ENCODE measurements at regions not wholly inside any gene's neighbourhood (a gene's known extent, or its start where the extent isn't known, plus 50 kb on each side); places are given as distances from the start of the nearest gene placed in this dataset.

DNA sequence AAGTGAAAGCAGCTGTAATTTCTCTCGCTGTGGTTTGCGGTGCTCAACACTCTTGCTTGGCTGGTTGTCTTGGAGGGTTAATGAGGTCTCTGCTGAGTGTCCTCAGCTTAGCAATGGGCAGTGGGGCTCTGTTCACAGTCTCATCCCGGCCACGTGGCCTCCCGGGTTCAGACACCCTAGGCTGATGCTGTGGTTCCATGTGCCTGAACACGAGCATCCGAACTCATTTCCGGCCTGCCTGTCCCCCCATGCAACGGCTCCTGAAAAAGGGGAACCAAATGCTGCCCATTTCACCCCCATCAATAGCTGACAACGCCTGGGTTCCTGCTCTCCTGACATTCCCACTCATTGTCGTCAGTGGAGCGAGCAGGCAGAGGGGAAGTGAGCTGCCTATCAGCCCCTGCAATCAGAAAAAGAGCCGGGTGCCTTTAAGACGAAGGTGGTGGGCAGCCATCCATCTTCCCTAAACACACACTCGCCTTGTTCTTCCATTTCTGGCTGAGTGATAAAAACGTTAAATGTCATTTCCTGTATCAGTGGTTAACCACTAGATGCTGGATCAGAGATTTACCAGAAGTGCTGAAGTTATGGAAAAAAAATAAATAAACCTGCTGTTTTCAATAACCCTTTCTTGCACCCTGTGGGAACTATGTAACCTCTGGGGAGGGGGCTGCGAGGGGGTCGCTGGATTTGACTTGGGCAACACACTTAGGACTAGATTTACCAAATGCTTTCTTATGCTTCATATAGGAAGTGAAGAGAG lies 60.3 kb upstream of the BCL2L14 start:
- POLR2A ChIA-PET = no interaction called here
- TF ChIP-seq, protein P1, sequence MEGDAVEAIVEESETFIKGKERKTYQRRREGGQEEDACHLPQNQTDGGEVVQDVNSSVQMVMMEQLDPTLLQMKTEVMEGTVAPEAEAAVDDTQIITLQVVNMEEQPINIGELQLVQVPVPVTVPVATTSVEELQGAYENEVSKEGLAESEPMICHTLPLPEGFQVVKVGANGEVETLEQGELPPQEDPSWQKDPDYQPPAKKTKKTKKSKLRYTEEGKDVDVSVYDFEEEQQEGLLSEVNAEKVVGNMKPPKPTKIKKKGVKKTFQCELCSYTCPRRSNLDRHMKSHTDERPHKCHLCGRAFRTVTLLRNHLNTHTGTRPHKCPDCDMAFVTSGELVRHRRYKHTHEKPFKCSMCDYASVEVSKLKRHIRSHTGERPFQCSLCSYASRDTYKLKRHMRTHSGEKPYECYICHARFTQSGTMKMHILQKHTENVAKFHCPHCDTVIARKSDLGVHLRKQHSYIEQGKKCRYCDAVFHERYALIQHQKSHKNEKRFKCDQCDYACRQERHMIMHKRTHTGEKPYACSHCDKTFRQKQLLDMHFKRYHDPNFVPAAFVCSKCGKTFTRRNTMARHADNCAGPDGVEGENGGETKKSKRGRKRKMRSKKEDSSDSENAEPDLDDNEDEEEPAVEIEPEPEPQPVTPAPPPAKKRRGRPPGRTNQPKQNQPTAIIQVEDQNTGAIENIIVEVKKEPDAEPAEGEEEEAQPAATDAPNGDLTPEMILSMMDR (IDR thresholded peaks at IDR 0.05; ENCODE audit: insufficient read depth, low read depth, low read length) = 0 out of 2 replicates have a peak, but pooled peaks have one; percentile 4
- CTCF ChIA-PET = interaction anchor here (1.0 to 1.5 kb wide), 5 partner anchors 10 to 388 kb away, joined by 3 to 5 read pairs (median 4); no protein-coding TSS in a partner anchor
- H3K27me3 ChIP-seq (ENCODE audit: control insufficient read depth, insufficient read depth, low read length) = peaks cover 2% of the 10 kb centered on the region; the same call in 1 of the 2 replicates
- DNase-seq (ENCODE audit: low read depth) = no peak
- no peak overlapping the region for H3K4me3 ChIP-seq (ENCODE audit: low read depth, low read length)
- H3K36me3 ChIP-seq (ENCODE audit: control insufficient read depth, insufficient read depth, low read length) = no peaks in the 10 kb centered on the region

DNA sequence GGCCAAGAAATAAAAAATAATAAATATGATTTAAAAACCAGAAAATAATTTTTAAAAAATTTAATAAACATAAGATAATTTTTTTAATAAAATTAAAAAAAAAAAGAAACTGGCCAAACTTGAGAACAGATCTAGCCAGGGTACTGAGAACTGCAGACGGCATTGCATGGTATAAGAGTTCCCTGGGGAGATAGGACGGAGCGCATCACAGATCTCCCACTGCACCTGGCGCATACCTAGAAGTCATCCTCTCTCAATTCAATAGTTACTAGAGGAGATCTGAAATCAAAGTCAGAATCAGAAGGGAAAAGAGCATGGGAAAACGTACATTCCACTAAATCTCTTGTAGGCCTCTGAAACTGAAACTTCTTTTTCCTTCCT lies 58.9 kb upstream of the BCL2L14 start:
- POLR2A ChIA-PET = no interaction called here
- CTCF ChIA-PET = interaction anchor here (1.1 kb wide), 1 partner anchor 21 kb away, joined by 5 read pairs; no protein-coding TSS in a partner anchor
- no peak for DNase-seq (ENCODE audit: low read depth)

DNA sequence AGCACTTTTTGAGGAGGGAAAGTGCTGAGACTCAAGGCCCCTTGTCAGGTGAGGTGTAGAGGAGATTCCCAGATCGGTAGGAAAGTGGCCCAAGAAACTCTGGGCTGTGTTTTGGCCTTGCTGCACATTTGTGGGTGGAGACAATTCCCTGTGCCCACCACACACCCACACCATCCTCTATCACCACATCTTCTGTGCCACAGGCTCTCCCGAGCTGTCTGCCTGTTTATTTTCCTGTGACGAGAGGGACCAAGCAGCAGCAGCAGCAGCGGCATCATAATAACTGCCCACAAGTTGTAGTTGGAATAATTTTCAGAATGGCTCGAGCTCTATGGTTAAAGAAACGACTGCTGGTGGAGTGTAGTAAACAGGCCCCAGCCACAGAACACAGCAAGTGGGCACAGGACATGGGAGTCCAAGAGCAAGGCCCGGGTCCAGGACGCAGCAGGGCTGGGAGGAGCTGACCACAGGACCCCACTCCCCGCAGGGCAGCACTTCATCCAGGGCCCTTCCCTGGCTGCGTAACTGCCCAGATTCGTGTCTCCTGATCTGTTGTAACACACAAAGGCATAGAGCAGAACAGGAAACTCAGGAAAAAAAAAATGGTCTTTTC lies 55.6 kb upstream of the BCL2L14 start:
- H3K4me3 ChIP-seq (ENCODE audit: low read depth, low read length) = no peak overlapping the region
- ChIA-PET POLR2A (no interaction called here), CTCF (no interaction called here)
- no peaks in the 10 kb centered on the region for H3K36me3 ChIP-seq (ENCODE audit: control insufficient read depth, insufficient read depth, low read length)
- DNase-seq (ENCODE audit: low read depth) = no peak
- no peaks in the 10 kb centered on the region; the same call in 1 of the 2 replicates for H3K27me3 ChIP-seq (ENCODE audit: control insufficient read depth, insufficient read depth, low read length)
- TF ChIP-seq, protein P1 (IDR thresholded peaks at IDR 0.05; ENCODE audit: insufficient read depth, low read depth, low read length) = no peak

More for the DNA sequence above, 58.9 kb upstream of the BCL2L14 start:
- peaks cover 2% of the 10 kb centered on the region; the same call in 1 of the 2 replicates for H3K27me3 ChIP-seq (ENCODE audit: control insufficient read depth, insufficient read depth, low read length)
- H3K4me3 ChIP-seq (ENCODE audit: low read depth, low read length) = no peak overlapping the region
- TF ChIP-seq, protein P1 (IDR thresholded peaks at IDR 0.05; ENCODE audit: insufficient read depth, low read depth, low read length) = no peak
- no peaks in the 10 kb centered on the region for H3K36me3 ChIP-seq (ENCODE audit: control insufficient read depth, insufficient read depth, low read length)

DNA sequence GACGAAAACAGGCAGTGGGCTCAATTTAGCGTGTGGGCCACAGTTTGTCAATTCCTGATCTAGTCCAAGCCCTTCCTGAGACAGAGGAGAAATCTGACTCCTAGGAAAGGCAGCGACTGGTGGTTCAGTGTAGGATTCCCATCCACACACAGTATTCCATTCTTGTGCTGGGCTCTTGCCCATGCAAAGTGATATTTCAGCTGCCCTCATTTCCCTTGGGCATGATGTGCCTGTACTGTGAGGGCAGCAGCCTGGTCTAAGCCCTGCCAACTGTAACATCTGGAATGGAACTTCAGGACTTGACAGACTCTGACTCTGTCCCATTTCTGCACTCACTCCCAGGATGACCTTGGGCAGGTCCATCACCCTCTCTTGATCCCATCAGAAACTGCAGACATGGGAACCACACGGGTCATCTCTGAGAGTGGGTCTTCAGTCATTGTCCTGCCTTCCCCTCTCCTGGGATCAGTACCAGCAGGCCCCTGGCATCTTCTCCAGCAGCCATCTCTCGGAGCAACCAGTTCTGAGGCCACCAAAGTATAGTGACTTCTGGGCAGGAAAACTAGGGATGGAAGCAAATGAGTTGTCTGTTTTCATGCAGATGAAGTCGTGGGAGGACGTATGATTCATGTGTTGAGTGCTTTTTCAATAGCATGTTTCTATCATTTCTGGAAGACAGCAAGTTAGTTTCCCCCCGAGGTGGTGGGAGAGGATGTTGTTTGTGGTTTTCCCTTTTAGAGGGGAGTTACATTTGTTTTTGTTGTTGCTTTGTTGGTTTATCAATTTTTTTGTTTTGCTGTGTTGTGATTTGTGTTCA lies 54.2 kb upstream of the BCL2L14 start:
- Histone ChIP-seq H3K27me3 (ENCODE audit: control insufficient read depth, insufficient read depth, low read length) (no peaks in the 10 kb centered on the region), H3K36me3 (ENCODE audit: control insufficient read depth, insufficient read depth, low read length) (no peaks in the 10 kb centered on the region), H3K4me3 (ENCODE audit: low read depth, low read length) (no peak overlapping the region)
- CTCF ChIA-PET = no interaction called here
- TF ChIP-seq, protein P1 (IDR thresholded peaks at IDR 0.05; ENCODE audit: insufficient read depth, low read depth, low read length) = no peak
- no peak for DNase-seq (ENCODE audit: low read depth)
- POLR2A ChIA-PET = no interaction called here

DNA sequence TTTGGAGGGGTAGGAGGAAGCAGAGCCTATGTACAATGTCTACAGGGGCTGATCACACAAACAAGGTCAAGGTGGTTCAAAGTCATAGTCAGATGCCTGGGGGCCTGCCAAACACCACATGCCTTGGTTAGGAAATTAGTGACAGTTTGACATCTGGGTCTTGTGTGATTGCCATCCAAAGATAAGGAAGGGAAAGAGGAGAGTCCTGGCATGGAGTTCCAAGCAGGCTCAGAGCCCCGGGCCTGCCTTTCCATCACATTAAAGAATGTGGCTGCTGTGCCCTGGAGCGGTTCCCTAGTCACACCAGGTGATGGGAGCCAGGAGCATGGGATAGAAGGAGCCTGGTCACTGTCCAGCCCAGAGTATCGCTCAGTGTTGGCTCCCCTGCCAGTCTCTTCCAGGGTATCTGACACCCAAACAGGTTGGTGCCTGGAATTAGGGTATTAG lies 53.6 kb upstream of the BCL2L14 start:
- H3K36me3 ChIP-seq (ENCODE audit: control insufficient read depth, insufficient read depth, low read length) = no peaks in the 10 kb centered on the region
- DNase-seq (ENCODE audit: low read depth) = no peak
- CTCF ChIA-PET = interaction anchor here (1.0 kb wide), 1 partner anchor 14 kb away, joined by 10 read pairs; no protein-coding TSS in a partner anchor
- no peak overlapping the region for H3K4me3 ChIP-seq (ENCODE audit: low read depth, low read length)
- POLR2A ChIA-PET = no interaction called here
- TF ChIP-seq, protein P1 (IDR thresholded peaks at IDR 0.05; ENCODE audit: insufficient read depth, low read depth, low read length) = no peak
- no peaks in the 10 kb centered on the region for H3K27me3 ChIP-seq (ENCODE audit: control insufficient read depth, insufficient read depth, low read length)
